ENCODE measurements at regions not wholly inside any gene's neighbourhood (a gene's known extent, or its start where the extent isn't known, plus 50 kb on each side); places are given as distances from the start of the nearest gene placed in this dataset.
A peak's percentile ranks its signal among the peaks of the same experiment; 100 is the strongest.

- DNase-seq (ENCODE audit: low read depth in 2 of 2) = no peak
Measured at GRCh38 chr7:17520941-17521340, 222.5 kb downstream of the AHR start.

GRCh38 chr7:17521437-17521836 is 223.0 kb downstream of the AHR start:
- no peak for DNase-seq (ENCODE audit: low read depth in 2 of 2)

GRCh38 chr7:17523813-17524739 is 225.6 kb downstream of the AHR start:
- DNase-seq (ENCODE audit: low read depth in 2 of 2) = no peak

- peak in 1 of 2 experiments; percentile 44 for DNase-seq (ENCODE audit: low read depth in 2 of 2)
Measured at GRCh38 chr7:17524746-17525145, 226.3 kb downstream of the AHR start.

GRCh38 chr7:17526621-17527020 is 228.2 kb downstream of the AHR start:
- DNase-seq (ENCODE audit: low read depth in 2 of 2) = no peak

GRCh38 chr7:17528636-17529035 is 230.2 kb downstream of the AHR start:
- DNase-seq (ENCODE audit: low read depth in 2 of 2) = no peak

- peak in 1 of 2 experiments; percentile 32 for DNase-seq (ENCODE audit: low read depth in 2 of 2)
Measured at GRCh38 chr7:17530244-17530643, 231.8 kb downstream of the AHR start.

- no peak for DNase-seq (ENCODE audit: low read depth in 2 of 2)
Measured at GRCh38 chr7:17530741-17531421, 232.4 kb downstream of the AHR start.

GRCh38 chr7:17532861-17533404 is 234.5 kb downstream of the AHR start:
- DNase-seq (ENCODE audit: low read depth in 2 of 2) = peak in 1 of 2 experiments; percentile 70

- no peak for DNase-seq (ENCODE audit: low read depth in 2 of 2)
Measured at GRCh38 chr7:17534348-17534747, 235.9 kb downstream of the AHR start.

- peak; percentile 79 for DNase-seq (ENCODE audit: low read depth in 2 of 2)
Measured at GRCh38 chr7:17535776-17536175, 237.3 kb downstream of the AHR start.

GRCh38 chr7:17544401-17544800 is 245.9 kb downstream of the AHR start:
- no peak for DNase-seq (ENCODE audit: low read depth in 2 of 2)

GRCh38 chr7:17545348-17545747 is 246.9 kb downstream of the AHR start:
- no peak for DNase-seq (ENCODE audit: low read depth in 2 of 2)

- DNase-seq (ENCODE audit: low read depth in 2 of 2) = no peak
Measured at GRCh38 chr7:17546189-17546588, 247.7 kb downstream of the AHR start.

GRCh38 chr7:17546592-17546991 is 248.1 kb downstream of the AHR start:
- peak in 1 of 2 experiments; percentile 47 for DNase-seq (ENCODE audit: low read depth in 2 of 2)

- no peak for DNase-seq (ENCODE audit: low read depth in 2 of 2)
Measured at GRCh38 chr7:17548014-17548653, 249.7 kb downstream of the AHR start.

GRCh38 chr7:17549406-17549805 is 251.0 kb downstream of the AHR start:
- DNase-seq (ENCODE audit: low read depth in 2 of 2) = no peak

GRCh38 chr7:17552373-17552772 is 253.9 kb downstream of the AHR start:
- no peak for DNase-seq (ENCODE audit: low read depth in 2 of 2)

- no peak for DNase-seq (ENCODE audit: low read depth in 2 of 2)
Measured at GRCh38 chr7:17552952-17553351, 254.5 kb downstream of the AHR start.

- DNase-seq (ENCODE audit: low read depth in 2 of 2) = no peak
Measured at GRCh38 chr7:17554341-17555015, 256.0 kb downstream of the AHR start.

GRCh38 chr7:17556247-17556956 is 257.9 kb downstream of the AHR start:
- no peak for DNase-seq (ENCODE audit: low read depth in 2 of 2)
